NCI-H82 (cell line): ENCODE measurements at regions not wholly inside any gene's neighbourhood (a gene's known extent, or its start where the extent isn't known, plus 50 kb on each side); places are given as distances from the start of the nearest gene placed in this dataset.

Experiments
- DNase-seq: peaks from one replicate; lab custom pipeline; 2025; lab: John Stamatoyannopoulos, UW

- no peak for DNase-seq
These were observed 440.4 kb downstream of the DMRT2 start for GRCh38 chr9:1490341-1491232.

- no peak for DNase-seq
These were observed 442.0 kb downstream of the DMRT2 start for GRCh38 chr9:1492156-1492555.

GRCh38 chr9:1495282-1496030 lies 445.3 kb downstream of the DMRT2 start:
- DNase-seq = no peak

- no peak for DNase-seq
These were observed 455.3 kb downstream of the DMRT2 start for GRCh38 chr9:1505489-1505888.

DNA sequence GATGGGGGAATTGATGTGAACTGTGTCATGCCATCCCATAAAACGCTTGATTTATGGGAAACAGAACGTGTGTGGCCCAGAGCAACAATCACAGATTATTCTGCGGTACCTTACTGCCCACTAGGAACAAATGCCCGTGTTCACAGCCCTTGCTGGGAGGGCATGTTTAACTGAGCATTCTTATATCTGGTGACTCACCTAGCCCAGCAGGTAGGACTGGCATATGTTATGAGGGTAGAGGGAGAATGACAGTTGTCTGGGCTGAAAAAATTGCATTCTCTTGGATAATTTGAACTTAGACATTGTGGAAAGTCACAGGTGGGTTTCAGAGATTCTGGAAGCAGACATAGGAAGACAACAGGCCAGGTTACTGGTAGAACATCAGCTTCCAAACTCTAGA lies 460.6 kb downstream of the DMRT2 start:
- DNase-seq = no peak

- no peak for DNase-seq
These were observed 462.9 kb downstream of the DMRT2 start for GRCh38 chr9:1513105-1513504.

GRCh38 chr9:1514250-1514649 lies 464.1 kb downstream of the DMRT2 start:
- DNase-seq = no peak

- no peak for DNase-seq
These were observed 464.7 kb downstream of the DMRT2 start for GRCh38 chr9:1514776-1515363.

DNA sequence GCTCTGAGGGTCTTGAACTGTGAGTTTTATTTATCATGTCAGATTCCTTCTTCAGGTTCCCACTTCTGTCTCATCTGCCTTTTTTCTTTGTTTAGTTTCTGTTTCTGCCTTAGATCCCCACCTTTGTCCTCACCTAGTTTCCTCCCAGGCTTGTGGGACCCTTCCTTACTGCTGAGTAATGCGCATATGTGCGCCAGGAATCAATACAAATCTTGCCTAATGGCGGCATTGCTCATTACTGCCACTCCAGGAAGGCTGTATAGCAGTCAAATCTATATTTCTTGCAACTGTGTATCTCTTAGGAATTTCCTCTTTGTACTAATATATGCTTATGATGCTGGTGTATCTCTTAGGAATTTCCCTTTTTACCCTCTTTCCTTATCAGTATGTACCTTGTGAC lies 465.4 kb downstream of the DMRT2 start:
- no peak for DNase-seq

- no peak for DNase-seq
These were observed 471.4 kb downstream of the DMRT2 start for GRCh38 chr9:1521547-1521946.

GRCh38 chr9:1522219-1522767 lies 472.1 kb downstream of the DMRT2 start:
- DNase-seq = no peak

- no peak for DNase-seq
These were observed 478.3 kb downstream of the DMRT2 start for GRCh38 chr9:1528456-1528855.

DNA sequence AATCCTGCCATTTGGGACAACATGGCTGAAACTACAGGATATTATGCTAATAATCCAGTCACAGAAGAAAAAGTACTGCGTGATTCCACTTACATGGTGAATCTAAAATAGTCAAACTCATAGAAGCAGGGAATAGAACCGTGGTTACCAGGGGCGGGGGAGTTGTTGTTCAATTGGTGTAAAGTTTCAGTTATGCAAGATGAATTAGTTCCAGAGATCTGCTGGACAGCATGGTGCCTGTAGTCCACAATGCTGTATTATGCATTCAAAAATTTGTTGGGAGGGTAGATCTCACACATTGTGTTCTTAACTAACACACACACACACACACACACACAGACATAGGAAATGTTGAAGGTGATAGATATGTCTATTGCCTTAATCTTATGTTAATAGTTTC lies 480.5 kb downstream of the DMRT2 start:
- DNase-seq = no peak

DNA sequence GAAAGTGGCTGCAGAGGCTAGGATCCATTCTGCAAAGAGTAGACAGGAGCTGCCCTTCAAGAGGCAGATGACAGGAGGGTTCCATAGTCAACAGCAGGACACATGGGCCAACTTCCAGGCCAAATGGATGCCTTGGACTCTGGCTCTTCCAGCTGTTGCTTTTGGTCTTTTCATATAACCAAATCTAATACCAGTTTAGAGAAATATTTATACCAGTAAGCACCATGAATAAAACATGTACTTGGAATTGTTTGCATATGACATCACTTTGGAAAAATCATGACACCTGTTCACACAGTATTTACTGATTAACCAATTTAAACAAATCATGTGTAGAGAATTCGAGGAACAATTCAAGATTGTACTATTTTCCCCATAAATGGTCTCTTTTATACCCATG lies 481.3 kb downstream of the DMRT2 start:
- no peak for DNase-seq

GRCh38 chr9:1532171-1532570 lies 482.0 kb downstream of the DMRT2 start:
- no peak for DNase-seq

DNA sequence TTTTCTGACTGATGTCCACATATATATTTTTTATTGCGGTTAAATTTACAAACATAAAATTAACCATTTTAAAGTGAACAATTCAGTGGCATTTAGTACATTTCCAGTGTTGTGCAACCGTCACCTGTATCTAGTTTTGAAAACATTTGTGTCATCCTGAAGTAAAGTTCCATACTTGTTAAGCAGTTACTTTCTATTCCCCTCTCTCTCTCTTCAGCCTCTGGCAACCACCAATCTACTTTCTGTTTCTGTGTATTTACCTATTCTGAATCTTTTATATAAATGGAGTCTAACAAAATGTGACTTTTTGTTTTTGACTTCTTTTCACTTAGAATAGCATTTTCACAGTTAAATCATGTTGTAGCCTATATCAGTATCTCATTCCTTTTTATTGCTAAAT lies 480.1 kb upstream of the SMARCA2 start:
- DNase-seq = no peak

DNA sequence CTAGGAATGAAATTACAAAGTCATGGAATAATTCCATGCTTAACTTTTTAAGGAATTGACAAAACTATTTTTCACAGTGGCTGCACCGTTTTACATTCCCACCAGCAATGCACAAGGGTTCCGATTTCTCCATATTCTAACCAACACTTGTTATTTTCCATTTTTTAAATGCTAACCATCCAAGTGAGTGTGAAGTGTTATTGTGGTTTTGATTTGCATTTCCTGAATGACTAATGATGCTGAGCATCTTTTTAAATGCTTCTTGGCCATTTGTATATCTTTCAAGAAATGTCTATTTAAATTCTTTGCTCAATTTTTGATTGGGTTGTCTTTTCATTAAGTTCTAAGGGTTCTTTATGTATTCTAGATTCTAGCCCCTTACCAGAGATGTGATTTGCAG lies 479.5 kb upstream of the SMARCA2 start:
- DNase-seq = no peak

- DNase-seq = no peak
These were observed 478.5 kb upstream of the SMARCA2 start for GRCh38 chr9:1536522-1537170.

GRCh38 chr9:1538301-1538700 lies 476.8 kb upstream of the SMARCA2 start:
- no peak for DNase-seq

- no peak for DNase-seq
These were observed 475.9 kb upstream of the SMARCA2 start for GRCh38 chr9:1539216-1539615.

GRCh38 chr9:1550636-1551035 lies 464.5 kb upstream of the SMARCA2 start:
- no peak for DNase-seq
